ENCODE measurements at regions not wholly inside any gene's neighbourhood (a gene's known extent, or its start where the extent isn't known, plus 50 kb on each side); places are given as distances from the start of the nearest gene placed in this dataset.

- DNase-seq (ENCODE audit: low read depth), result no peak
Measured at GRCh38 chr11:70872955-70873735, 379.2 kb downstream of the SHANK2 start.

GRCh38 chr11:70873736-70874412, 378.5 kb downstream of the SHANK2 start:
- DNase-seq (ENCODE audit: low read depth), result no peak

GRCh38 chr11:70876685-70877084, 375.7 kb downstream of the SHANK2 start:
- no peak for DNase-seq (ENCODE audit: low read depth)

- no peak for DNase-seq (ENCODE audit: low read depth)
Measured at GRCh38 chr11:70877151-70877550, 375.2 kb downstream of the SHANK2 start.

GRCh38 chr11:70878366-70878765, 374.0 kb downstream of the SHANK2 start:
- no peak for DNase-seq (ENCODE audit: low read depth)

- no peak for DNase-seq (ENCODE audit: low read depth)
Measured at GRCh38 chr11:70879601-70880285, 372.6 kb downstream of the SHANK2 start.

- no peak for DNase-seq (ENCODE audit: low read depth)
Measured at GRCh38 chr11:70880416-70880815, 372.0 kb downstream of the SHANK2 start.

GRCh38 chr11:70881948-70882715, 370.2 kb downstream of the SHANK2 start:
- DNase-seq (ENCODE audit: low read depth), result no peak

GRCh38 chr11:70882716-70883085, 369.7 kb downstream of the SHANK2 start:
- DNase-seq (ENCODE audit: low read depth), result no peak

GRCh38 chr11:70883323-70883940, 368.9 kb downstream of the SHANK2 start:
- DNase-seq (ENCODE audit: low read depth), result no peak

GRCh38 chr11:70883973-70884623, 368.3 kb downstream of the SHANK2 start:
- DNase-seq (ENCODE audit: low read depth), result no peak

- DNase-seq (ENCODE audit: low read depth), result no peak
Measured at GRCh38 chr11:70885281-70886231, 366.8 kb downstream of the SHANK2 start.

GRCh38 chr11:70886256-70886655, 366.1 kb downstream of the SHANK2 start:
- DNase-seq (ENCODE audit: low read depth), result no peak

- no peak for DNase-seq (ENCODE audit: low read depth)
Measured at GRCh38 chr11:70886676-70887541, 365.5 kb downstream of the SHANK2 start.

- no peak for DNase-seq (ENCODE audit: low read depth)
Measured at GRCh38 chr11:70887542-70887827, 364.9 kb downstream of the SHANK2 start.

- DNase-seq (ENCODE audit: low read depth), result no peak
Measured at GRCh38 chr11:70888061-70888460, 364.3 kb downstream of the SHANK2 start.

- DNase-seq (ENCODE audit: low read depth), result no peak
Measured at GRCh38 chr11:70889411-70889810, 363.0 kb downstream of the SHANK2 start.

GRCh38 chr11:70891844-70892380, 360.5 kb downstream of the SHANK2 start:
- DNase-seq (ENCODE audit: low read depth), result no peak

GRCh38 chr11:70892889-70893288, 359.5 kb downstream of the SHANK2 start:
- no peak for DNase-seq (ENCODE audit: low read depth)

Measured in stimulated activated CD4-positive, alpha-beta T cell treated with anti-CD3 and anti-CD28 coated beads, Interleukin-2, amount 100 ng/mL, for 4 hours (primary cell).